OCI-LY3 (cell line): ENCODE measurements at regions not wholly inside any gene's neighbourhood (a gene's known extent, or its start where the extent isn't known, plus 50 kb on each side); places are given as distances from the start of the nearest gene placed in this dataset.

ENCODE experiments used
- H2AFZ ChIP-seq: fragments of 200-600, 300-600 bp; shearing (Covaris generic); 2 replicates; pipeline ENCODE4 v1.6.0; 2014; ENCODE audit warnings: antibody characterized with exemption, low read depth, low read length
- H3K27ac ChIP-seq: fragments of 200-600, 300-600 bp; sonication (generic); 2 replicates; pipeline ENCODE4 v1.5.1; 2014; ENCODE audit warnings: mild to moderate bottlenecking, low read length, moderate library complexity, mixed read lengths
- H3K27me3 ChIP-seq: fragments of 200-600, 300-600 bp; sonication (generic); 2 replicates; pipeline ENCODE4 v1.6.1; 2014; ENCODE audit warnings: low read depth, low read length, mixed read lengths
- H3K36me3 ChIP-seq: fragments of 200-600, 300-600 bp; sonication (generic); replicated peaks from 2 replicates; pipeline ENCODE3; 2014; ENCODE audit warnings: low read depth, low read length, mixed read lengths
- H3K4me1 ChIP-seq: fragments of 300-600, 200-600 bp; sonication (generic); 2 replicates; pipeline ENCODE4 v1.6.1; 2014; ENCODE audit warnings: low read length, mixed read lengths
- H3K4me2 ChIP-seq: fragments of 200-600, 300-600 bp; sonication (generic); 2 replicates; pipeline ENCODE4 v1.6.1; 2014; ENCODE audit warnings: low read length, mixed read lengths
- H3K4me3 ChIP-seq: fragments of 300-600, 200-600 bp; sonication (generic); 2 replicates; pipeline ENCODE4 v1.5.1; 2014; ENCODE audit warnings: antibody characterized with exemption, mild to moderate bottlenecking, low read length, moderate library complexity
- H3K79me2 ChIP-seq: fragments of 300-600, 200-600 bp; shearing (Covaris generic); 2 replicates; pipeline ENCODE4 v1.6.1; 2014; ENCODE audit warnings: mild to moderate bottlenecking, low read length, mixed read lengths
- H3K9ac ChIP-seq: fragments of 300-600, 200-600 bp; shearing (Covaris generic); 2 replicates; pipeline ENCODE4 v1.6.0; 2014; ENCODE audit warnings: mild to moderate bottlenecking, low read length, moderate library complexity
- H3K9me3 ChIP-seq: fragments of 200-600, 300-600 bp; shearing (Covaris generic); 2 replicates; pipeline ENCODE4 v1.6.1; 2014; ENCODE audit warnings: low read length, mixed read lengths; ENCODE audit not compliant: insufficient read depth
- H4K20me1 ChIP-seq: fragments of 200-600, 300-600 bp; sonication (generic); 2 replicates; pipeline ENCODE4 v1.6.1; 2016; ENCODE audit warnings: low read length, mixed read lengths; ENCODE audit not compliant: insufficient read depth
- CTCF ChIP-seq: fragments of 200-600, 300-600 bp; sonication (generic); IDR thresholded peaks from 2 replicates; pipeline ENCODE4 v1.5.1; 2014; ENCODE audit warnings: antibody characterized with exemption, low read length, low read depth
- EZH2phosphoT487 ChIP-seq: fragments of 200-600 bp; shearing (Covaris generic); IDR thresholded peaks from 2 replicates; pipeline ENCODE4 v1.6.1; 2018; ENCODE audit warnings: antibody characterized with exemption, mixed run types, low read depth

- H2AFZ ChIP-seq: no peak overlapping the region
- no peaks in the 10 kb centered on the region for H3K79me2 ChIP-seq
- no peaks in the 10 kb centered on the region for H3K27me3 ChIP-seq
- no peak overlapping the region for H3K4me2 ChIP-seq
- H3K4me3 ChIP-seq: no peak overlapping the region
- H3K27ac ChIP-seq: no peak overlapping the region
- H3K4me1 ChIP-seq: no peaks in the 10 kb centered on the region
- H3K36me3 ChIP-seq: no peaks in the 10 kb centered on the region
- no peak overlapping the region for H3K9ac ChIP-seq
- no peaks in the 10 kb centered on the region for H3K9me3 ChIP-seq
- no peaks in the 10 kb centered on the region for H4K20me1 ChIP-seq
- TF ChIP-seq CTCF: no peak
- TF ChIP-seq EZH2phosphoT487: no peak
Measured at GRCh38 chr2:180553094-180553715, 427.2 kb upstream of the UBE2E3 start.

- no peak overlapping the region for H3K27ac ChIP-seq
- no peak overlapping the region for H3K4me2 ChIP-seq
- no peaks in the 10 kb centered on the region for H4K20me1 ChIP-seq
- H2AFZ ChIP-seq: no peak overlapping the region
- TF ChIP-seq CTCF: no peak
- no peak for TF ChIP-seq EZH2phosphoT487
- H3K9me3 ChIP-seq: no peaks in the 10 kb centered on the region
- no peak overlapping the region for H3K4me3 ChIP-seq
- H3K79me2 ChIP-seq: no peaks in the 10 kb centered on the region
- H3K9ac ChIP-seq: no peak overlapping the region
- no peaks in the 10 kb centered on the region for H3K27me3 ChIP-seq
- no peaks in the 10 kb centered on the region for H3K4me1 ChIP-seq
- no peaks in the 10 kb centered on the region for H3K36me3 ChIP-seq
Measured at GRCh38 chr2:180542511-180542910, 437.9 kb upstream of the UBE2E3 start.

- H3K36me3 ChIP-seq: no peaks in the 10 kb centered on the region
- H3K27me3 ChIP-seq: no peaks in the 10 kb centered on the region
- no peaks in the 10 kb centered on the region for H4K20me1 ChIP-seq
- H3K9me3 ChIP-seq: no peaks in the 10 kb centered on the region
- no peak overlapping the region for H3K9ac ChIP-seq
- TF ChIP-seq CTCF: no peak
- no peak for TF ChIP-seq EZH2phosphoT487
- no peak overlapping the region for H3K4me3 ChIP-seq
- no peak overlapping the region for H3K27ac ChIP-seq
- H3K79me2 ChIP-seq: no peaks in the 10 kb centered on the region
- H2AFZ ChIP-seq: no peak overlapping the region
- H3K4me2 ChIP-seq: no peak overlapping the region
- no peaks in the 10 kb centered on the region for H3K4me1 ChIP-seq
Measured at GRCh38 chr2:180540761-180541160, 439.6 kb upstream of the UBE2E3 start.

GRCh38 chr2:180539541-180539940 is 440.9 kb upstream of the UBE2E3 start:
- H3K27me3 ChIP-seq: no peaks in the 10 kb centered on the region

More at GRCh38 chr2:180539541-180539940, 440.9 kb upstream of the UBE2E3 start:
- H3K9ac ChIP-seq: no peak overlapping the region
- H3K27ac ChIP-seq: no peak overlapping the region
- H4K20me1 ChIP-seq: no peaks in the 10 kb centered on the region
- no peak overlapping the region for H2AFZ ChIP-seq
- no peaks in the 10 kb centered on the region for H3K79me2 ChIP-seq
- H3K4me1 ChIP-seq: no peaks in the 10 kb centered on the region
- H3K4me2 ChIP-seq: no peak overlapping the region
- no peaks in the 10 kb centered on the region for H3K9me3 ChIP-seq
- no peak overlapping the region for H3K4me3 ChIP-seq
- H3K36me3 ChIP-seq: no peaks in the 10 kb centered on the region
- TF ChIP-seq EZH2phosphoT487: no peak
- no peak for TF ChIP-seq CTCF
